Activated gamma-delta T cell treated with anti-CD3 and anti-CD28 coated beads, Interleukin-2, amount 50 U/mL, for 16 hours (primary cell): ENCODE measurements at regions not wholly inside any gene's neighbourhood (a gene's known extent, or its start where the extent isn't known, plus 50 kb on each side); places are given as distances from the start of the nearest gene placed in this dataset.

Experiments
- DNase-seq: peaks from one replicate; pipeline ENCODE4 v3.0.0-alpha.2; 2020; ENCODE audit warnings: low read depth

DNA sequence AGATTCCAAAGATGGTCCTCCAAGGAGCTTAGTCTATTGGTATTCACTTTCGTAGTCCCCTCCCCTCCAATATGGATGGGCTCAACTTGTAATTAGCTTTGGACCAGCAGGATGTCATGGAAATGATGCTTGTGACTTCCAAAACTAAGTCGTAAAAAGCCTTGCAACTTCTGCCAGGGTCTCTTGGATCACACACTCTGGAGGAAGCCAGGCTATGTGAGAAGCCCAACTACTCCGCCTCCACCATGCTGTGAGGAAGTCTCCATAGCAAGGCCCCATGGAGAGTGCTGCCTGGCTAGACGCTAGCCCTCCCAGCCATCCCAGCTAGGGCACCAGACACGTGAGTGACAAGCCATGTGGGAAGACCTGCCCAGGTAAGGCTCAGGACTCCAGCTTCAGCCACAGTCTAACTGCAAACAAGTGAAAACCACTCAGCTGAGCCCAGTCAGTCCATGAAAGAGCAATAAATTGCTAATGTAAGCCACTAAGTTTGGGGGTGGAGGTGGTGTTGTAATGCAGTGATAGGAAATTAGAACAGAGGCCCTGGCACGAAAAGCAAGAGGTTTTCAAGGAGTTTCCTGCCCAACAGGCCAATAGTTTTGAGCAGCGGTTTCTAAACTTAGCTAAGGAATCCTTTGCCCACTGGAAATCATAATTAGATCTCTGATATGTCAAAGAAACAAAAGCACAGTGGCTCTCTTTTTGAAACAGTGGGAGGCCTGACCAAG lies 77.5 kb upstream of the GLI2 start:
- no peak for DNase-seq

DNA sequence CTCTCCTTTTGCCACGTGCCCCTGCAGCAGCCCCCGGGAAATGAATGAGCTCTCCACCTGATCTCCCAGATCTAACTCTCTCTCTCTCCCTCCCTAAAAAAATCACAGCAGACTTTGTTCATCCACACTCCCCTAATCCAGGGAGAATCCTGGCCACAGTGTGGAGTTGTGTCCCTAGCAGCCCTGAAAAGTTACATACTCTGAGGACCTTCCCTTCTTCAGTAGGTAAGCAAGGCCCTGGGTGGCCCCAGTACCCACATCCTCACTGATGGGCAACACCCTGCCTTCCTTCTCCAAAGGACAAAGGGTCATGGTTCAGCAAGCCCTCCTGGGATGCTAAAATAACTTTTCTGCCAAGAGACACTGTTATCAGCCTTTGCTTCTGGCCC lies 76.9 kb upstream of the GLI2 start:
- DNase-seq: no peak

DNA sequence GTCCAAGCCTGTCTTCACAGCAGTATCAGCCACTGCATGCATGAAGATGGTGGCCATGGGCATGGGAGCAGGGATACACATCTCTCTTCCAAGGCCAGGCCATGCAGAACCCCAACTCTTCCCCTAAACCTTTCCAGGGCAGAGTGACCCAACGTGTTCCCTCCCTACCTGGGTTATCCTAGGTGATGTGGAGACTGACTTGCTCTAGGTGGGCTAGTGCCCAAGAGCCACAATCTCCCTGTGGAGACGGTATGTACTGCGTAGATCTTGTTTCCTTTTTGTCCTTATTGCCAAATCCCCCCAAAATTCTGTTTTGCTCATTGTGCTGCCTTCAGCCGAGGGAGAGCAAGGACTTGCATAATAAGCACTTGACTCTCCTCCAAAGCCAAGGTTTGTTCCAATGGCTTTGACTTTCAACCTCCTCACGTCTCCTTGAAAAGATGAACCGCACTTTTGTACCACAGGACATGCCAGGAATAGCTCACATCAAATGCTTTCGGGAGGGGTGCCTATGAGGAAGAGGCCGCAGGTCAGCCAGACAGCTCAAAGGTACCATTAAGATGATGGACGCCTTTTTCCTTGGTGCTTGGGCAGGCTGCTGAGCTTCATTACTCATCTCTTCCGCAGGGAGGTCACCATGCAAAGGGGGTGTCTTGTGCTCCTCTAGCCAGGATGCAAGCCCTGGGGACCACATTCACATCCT lies 76.2 kb upstream of the GLI2 start:
- no peak for DNase-seq

DNA sequence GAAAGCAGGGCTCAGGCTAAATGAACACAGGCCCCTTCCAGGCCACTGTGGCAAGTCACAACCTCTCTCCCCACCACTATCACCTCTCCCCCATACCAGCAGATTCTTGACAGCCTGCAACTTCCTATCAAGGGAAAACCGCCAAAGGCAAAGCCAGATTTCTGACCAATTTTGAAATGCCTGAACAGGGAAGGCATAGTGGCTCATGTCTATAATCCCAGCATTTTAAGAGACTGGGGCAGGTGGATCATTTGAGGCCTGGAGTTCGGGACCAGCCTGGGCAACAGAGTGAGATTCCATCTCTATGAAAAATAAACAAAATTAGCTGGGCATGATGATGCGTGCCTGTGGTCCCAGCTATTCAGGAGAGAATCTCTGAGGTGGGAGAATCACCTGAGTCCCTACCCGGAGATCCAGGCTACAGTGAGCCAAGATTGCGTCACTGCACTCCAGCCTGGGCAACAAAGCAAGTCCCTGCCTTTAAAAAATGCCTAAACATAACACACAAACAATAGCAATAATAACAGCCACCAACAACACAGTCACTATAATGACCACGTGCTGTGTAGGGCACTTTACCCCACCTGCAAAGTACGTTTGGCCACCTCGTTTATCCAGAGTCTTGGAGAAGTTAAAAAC lies 75.5 kb upstream of the GLI2 start:
- DNase-seq: no peak

DNA sequence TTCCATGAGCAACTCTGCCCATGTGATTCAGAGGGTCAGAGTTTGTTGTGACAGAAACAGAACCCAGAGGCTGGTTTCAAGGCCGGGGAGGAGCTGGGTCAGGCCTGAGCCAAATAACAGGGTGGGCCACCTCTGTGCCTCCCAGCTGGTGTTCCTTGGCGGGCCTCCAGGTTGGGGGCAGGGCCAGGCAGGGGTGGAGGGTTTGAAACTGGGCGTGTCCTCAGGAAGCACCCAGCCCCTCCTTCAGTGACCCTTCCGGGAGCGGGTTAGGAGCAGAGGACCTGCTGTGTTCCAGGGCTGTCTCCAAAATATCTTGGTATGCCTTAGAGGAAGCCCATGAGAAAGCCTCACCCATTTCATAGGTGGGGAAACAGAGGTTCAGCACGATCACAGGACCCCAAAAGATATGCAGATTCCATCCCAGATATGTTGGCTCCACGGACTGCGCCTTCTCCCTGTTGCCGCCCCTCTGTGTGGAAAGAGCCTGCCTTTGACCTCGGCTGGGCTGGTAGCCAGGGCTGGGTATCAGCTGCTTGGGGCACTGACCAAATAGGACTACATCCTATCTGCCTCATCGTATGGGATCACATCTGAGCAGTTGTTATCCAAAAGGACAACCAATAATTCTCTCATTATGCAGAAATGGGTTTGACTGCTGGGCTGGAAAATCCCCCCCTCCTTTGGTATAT lies 74.8 kb upstream of the GLI2 start:
- DNase-seq: no peak

DNA sequence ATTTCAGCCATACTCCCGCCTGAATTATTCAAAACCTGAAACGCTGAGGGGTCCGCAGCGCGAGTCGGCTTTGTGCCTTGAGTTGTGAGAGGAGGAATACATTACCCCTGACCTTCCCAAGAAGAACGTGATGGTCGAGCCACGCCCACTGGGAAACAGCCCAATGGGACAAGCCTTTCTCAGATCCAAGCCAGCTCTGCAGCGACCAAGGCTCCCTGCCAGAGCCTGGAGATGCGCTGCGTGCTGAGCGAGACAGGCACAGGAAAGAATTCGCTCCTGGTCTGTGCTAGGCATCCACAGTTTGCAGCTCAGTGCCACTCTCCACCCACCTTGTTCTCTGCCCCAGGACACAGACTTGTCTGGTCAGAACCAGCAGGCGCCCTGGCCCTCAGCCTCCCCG lies 74.1 kb upstream of the GLI2 start:
- DNase-seq: no peak

DNA sequence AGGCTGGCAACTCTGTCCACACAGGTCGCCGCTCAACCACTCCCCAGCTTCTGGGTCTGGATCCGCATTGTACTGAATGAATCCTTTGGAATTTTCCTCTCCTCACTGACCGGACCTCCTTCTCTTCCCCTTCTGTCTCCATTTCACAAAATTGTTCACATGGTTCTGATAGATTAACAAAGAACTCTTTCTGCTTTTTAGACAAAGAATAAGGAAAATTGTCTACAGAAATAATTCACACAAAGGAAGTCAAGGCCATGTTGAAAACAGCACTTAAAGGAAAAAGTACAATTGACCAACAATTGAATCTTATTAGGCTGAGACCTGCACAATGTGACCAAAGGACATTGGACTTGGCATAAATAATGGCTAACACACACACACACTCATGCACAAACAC lies 73.6 kb upstream of the GLI2 start:
- no peak for DNase-seq

DNA sequence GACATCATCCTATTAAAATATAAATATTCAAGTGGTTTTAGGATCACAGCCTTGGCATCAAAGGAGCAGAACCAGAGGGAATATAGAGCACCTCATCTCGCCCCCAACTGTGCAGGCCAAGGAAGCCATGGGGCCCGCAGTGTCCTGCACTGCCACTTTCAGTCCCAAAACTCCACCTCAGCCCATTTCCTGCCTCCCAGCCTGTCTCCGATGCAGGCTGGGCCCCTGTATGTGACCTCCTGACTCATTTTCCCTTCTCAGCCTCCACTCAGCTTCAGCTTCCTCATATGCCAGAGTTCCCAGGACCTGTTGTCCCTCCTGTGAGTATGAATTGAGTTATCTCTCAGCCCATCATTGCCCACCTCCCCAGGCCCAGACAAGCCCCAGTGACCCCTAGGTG lies 72.9 kb upstream of the GLI2 start:
- DNase-seq: no peak

DNA sequence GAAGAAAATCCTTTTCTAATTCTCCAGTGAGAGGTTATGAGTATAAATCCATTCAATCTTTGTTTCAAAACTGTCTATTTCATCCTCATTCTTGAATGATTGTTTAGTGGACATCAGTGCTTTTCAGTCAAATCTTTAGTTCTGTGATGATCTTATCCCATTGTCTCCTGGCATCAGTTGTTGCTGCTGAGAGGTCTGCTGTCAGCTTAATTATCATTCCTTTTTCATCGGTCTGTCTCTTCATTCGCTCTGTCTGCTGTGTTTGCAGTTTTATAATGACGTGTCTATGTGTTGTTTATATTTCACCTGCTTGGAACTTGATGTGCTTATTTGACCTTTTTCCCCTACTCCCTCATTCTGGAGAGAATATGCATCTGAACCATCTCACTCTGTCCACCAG lies 69.2 kb upstream of the GLI2 start:
- DNase-seq: no peak

DNA sequence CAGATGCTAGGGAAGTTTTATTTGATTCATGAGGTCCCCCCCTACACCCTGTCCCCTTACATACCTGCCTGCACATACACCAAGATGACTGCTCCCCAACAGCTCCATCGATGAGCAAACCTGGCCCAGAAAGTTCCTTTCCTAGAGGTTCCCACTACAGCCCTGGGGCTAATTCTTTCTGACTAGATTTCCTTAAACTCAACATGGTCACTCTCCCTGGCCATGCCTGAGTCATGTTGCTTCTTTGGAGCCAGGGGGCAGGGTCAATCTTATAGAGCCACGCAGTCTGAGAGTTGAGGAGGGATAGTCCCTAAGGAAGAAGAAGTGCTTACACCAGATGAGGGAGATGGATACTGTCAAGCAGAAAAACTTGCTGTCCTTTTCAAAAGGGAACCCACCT lies 67.7 kb upstream of the GLI2 start:
- no peak for DNase-seq

DNA sequence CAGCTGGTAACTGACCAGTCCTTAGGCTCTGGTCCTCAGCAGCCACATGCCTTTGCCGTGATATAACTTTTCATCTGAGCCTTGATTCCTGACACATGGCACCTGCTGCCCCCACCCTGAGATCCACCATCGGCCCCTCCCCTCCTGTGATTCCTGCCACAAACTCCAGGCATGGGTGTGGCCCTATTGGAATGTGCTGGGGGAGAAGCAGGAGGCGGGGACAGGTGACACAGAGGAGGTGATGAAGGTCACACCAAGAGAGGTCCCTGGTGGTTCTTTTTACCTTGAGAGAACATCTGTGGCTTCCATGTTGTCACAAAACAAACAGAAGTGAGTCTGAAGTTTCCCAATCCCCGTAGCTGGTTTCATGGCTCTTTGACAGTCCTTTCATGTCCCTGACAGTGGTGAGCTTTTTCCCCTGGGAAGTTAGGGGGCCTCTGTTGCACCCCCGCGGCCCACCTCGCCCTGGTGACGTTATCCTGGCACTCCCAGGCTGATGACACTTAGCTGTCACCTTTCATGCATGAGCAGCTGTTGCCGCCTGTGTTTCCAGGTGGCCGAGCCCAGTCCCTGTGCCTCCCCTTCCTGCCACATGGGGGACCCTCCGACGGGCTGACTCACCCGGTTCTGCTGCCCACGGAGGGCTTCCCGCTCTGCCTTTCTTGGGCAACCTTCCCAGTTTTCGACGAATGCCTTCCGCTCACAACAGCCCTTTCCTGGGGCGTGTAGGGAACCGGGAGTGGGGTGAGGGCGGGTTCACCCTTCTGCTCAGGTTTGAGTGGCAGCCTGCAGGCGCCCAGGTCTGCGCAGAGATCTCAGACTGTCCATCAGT lies 66.3 kb upstream of the GLI2 start:
- DNase-seq: no peak

DNA sequence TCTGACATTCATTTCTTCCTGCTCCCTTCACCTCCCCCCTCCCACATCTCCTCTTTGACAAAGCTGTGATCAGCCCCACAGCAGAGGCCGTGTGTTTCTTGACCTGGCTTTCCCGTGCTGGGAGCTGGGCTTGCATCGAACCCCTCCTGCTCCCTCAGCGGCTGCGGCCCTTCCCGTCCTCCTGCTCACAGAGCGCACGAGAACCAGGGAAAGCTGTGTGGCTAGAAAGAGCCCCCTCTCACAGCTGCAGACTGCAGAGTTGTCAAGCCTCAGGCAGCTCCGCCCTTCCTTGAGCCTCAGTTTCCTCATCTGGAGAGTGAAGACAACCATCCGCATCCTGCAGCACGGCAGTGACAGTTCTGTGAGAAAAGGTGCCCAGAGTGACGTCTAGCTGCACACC lies 65.7 kb upstream of the GLI2 start:
- DNase-seq: no peak

DNA sequence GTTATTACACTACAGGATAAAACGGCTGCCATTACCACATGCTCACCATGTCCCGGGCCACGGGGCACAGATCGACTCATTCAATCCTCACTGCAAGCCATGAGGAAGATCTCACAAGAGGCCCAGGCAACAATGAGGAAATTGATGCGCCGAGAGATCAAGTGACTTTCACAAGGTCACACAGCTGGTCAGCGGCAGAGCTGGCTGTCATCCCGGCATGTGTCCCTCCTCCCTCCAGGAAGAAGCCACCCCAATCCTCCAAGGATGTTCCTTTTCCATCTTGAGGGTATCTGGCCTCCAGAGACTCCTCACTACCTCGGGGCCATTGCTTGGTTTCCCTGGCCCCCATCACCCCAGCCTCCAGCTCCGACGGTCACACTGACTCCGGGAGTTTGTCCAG lies 65.3 kb upstream of the GLI2 start:
- DNase-seq: no peak

DNA sequence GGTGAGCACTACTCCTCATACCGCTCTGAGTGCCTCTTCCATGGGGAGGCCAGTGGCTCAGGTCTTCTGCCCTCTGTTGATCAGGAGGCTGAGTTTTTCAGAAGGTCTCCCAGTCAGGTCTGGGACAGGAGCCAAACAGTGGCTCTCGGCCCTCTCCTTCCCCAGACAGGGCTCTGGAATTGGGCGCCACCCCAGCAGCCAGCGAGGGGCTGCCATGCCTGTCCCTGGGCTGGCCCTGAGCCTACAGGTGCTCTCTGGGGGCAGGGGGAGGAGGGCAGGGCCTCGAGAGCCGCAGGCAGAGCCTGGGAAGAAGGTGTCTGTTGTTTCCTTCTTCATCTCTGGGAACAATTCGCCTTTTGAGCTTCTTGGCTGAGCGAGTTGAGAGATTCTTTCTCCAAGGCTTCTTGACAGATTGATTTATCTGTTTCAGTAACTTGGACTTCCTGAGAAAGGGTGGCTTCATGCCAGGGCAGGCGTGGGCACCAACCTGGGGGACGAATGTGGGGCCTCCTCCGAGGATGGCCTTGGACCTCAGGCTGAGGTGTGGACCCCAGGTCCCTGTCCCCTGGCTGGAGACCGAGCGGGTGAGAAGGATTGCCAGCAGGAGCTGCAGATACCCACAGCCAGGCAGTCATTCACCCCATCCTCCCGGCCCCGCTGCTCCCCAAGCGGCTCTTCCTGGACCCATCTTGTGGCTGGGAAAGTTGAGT lies 64.7 kb upstream of the GLI2 start:
- DNase-seq: no peak

DNA sequence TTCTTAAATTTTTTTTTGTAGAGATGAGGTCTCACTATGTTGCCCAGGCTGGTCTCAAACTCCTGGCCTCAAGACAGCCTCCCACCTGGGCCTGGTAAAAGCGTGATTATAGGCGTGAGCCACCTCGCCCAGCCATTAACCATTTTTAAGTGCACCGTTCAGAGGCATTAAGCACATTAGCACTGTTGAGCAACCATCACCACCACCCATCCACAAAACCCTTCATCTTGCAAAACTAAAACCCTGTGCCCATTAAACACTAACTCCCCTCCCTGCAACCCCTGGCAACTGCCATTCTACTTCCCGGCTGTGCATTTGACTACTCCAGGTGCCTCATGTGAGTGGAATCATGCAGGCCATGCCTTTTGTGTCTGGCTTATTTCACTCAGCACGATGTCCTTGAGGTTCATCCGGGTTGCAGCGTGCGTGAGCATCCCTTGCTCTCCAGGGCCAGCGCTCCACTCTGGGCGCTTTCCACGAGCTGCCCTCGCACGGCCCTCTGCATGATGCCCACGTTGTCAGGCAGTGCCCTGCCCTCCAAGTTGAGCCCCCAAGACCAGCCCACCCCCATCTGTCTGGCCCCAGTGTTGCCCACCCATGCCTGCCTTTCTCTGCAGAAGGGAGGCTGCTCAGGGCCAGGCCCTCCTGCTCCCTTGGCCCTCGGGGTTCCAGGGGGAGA lies 63.0 kb upstream of the GLI2 start:
- no peak for DNase-seq

DNA sequence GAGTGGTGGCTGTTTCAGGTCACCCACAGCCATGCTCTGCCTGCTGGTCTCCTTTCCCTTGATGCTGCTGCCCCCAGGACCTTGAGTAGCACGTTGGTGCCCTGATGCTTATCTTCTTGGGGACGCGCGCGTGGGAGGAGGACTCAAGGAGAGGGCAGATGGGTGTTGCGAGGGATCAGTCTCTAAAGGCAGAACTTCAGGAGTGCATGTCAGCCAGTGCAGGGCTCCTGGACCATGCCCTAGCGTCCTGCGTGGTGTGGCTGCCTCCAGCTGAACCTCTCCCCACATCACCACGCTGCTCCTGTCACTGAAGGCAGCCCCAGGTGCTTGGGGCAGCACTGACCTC lies 62.5 kb upstream of the GLI2 start:
- no peak for DNase-seq

DNA sequence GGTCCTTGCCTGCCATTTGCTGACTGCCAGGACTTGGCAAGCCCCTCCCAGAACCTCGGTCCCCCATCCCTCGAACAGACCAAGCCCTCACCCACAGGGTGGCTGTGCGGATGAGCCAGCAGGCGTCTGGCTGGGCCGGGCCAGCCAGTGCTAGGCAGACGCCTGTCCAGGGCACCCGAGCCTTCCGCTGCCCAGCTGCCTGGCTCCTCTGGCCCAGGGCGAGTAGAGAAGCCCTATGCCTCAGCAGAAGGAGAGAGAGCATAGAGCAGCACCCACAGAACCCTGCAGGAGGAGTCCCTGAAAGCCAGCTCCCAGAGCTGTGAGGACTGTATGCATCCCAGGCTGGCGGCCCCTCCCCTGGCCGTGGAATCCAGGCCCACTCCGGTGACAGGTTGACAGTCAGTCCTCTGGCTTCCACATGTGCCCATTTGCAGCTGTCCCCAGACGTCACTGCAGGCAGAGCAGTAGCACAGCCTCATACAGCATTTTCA lies 62.1 kb upstream of the GLI2 start:
- DNase-seq: no peak

DNA sequence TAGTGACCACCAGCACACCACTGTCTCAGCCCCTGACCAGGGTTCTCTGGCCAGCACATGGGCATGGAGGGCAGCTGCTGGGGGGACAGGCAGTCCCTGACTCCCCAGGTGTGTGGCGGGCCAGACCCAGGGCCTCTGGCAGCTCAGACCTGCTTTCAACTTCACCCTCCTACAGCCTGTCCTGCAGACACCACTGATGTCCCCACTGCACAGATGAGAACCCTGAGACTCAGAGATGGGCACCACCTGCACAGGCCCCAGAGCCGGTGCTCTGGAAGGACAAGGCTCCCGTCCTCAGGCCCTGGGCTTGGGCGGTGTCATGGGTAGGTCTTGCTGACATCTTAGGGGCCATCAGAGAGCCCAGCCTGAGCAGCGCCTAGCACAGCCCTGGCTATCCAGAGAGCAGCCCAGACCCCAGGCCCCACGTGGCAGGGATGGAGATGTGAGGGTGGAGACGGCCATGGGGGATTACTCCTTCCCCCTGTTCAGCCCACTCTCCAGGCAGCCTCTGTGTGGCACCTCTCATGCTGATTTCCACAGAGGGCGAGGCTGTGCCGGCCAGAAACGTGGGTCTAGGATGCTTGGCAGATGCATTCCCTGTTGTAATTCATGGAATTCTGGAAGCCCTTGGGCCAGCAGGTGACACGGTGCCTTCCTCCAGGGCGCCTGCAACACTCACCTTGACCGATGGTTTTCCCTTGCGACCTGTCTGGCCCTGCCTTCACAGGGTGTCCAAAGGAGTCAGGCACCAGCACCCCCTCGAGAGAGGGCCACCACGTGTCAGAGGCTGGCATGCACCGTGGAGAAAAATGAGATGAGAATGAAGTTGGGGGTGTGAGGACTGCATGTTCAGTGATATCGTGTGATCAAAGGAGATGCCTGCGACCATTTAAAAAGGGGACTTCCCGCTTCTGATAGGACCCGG lies 61.2 kb upstream of the GLI2 start:
- no peak for DNase-seq

DNA sequence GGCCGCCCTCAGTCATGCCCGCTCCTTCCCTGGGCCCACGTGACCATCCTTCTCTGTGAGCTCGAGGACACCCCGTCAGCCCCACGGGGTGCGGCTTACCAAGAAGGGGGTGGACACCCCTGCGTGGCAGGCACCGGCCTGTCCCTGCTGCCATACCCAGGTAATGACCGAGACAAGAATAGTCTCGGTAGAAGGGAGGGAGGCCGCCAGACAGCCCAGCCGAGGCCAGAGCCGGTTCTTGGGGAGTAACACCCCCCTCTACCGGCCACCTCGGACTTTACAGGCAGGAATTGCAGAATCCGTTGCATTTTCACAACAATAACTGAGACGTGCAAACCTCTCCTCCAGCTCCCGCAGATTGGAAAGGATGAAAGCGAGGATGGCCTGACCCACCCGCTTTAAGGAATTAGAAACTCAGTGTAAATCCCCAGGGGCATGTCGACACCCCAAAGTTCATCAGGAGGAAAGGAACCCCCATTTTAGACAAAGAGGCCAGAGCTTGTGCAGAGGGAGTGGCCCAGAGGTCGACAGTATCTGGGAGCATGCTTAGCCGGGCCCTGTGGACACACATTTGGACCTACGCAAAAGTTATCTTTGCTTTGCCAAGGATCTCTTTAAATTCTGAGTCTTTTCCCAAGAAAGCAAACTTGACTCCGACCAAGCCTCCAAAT lies 60.1 kb upstream of the GLI2 start:
- peak; percentile 11 for DNase-seq
